Mesenchymal stem cell (in vitro differentiated cells and primary cell): ENCODE measurements at regions not wholly inside any gene's neighbourhood (a gene's known extent, or its start where the extent isn't known, plus 50 kb on each side); places are given as distances from the start of the nearest gene placed in this dataset.

ENCODE experiments used
- DNase-seq: peaks from one replicate; pipeline ENCODE4 v3.0.0-alpha.2; 2013
- H2AFZ ChIP-seq: one replicate; pipeline ENCODE4 v1.6.1; 2013; ENCODE audit warnings: low read depth, mild to moderate bottlenecking, control low read depth, inconsistent platforms, low read length, moderate library complexity
- H2AK5ac ChIP-seq: 2 replicates; pipeline ENCODE4 v1.6.1; 2013; ENCODE audit warnings: low read length, moderate library complexity, mild to moderate bottlenecking, inconsistent platforms; ENCODE audit not compliant: severe bottlenecking
- H2BK120ac ChIP-seq: one replicate; pipeline ENCODE4 v1.6.1; 2013; ENCODE audit warnings: low read depth, mild to moderate bottlenecking, inconsistent platforms, low read length, moderate library complexity
- H2BK12ac ChIP-seq, 2 experiments: one replicate each; pipeline ENCODE4 v1.6.1; 2013; ENCODE audit warnings: inconsistent platforms in 2 of 2, low read length in 2 of 2, mild to moderate bottlenecking in 2 of 2, moderate library complexity in 2 of 2, control low read depth in 1 of 2
- H2BK15ac ChIP-seq: one replicate; pipeline ENCODE4 v1.6.1; 2013; ENCODE audit warnings: mild to moderate bottlenecking, low read depth, inconsistent platforms; ENCODE audit not compliant: poor library complexity, severe bottlenecking
- H2BK5ac ChIP-seq: 2 replicates; pipeline ENCODE4 v1.6.1; 2013; ENCODE audit warnings: low read depth, mild to moderate bottlenecking, low read length, control low read depth, inconsistent platforms; ENCODE audit not compliant: poor library complexity, severe bottlenecking
- H3K14ac ChIP-seq, 2 experiments: one replicate each; pipeline ENCODE4 v1.6.1; 2013; ENCODE audit warnings: inconsistent platforms in 2 of 2, low read length in 2 of 2, control low read depth in 1 of 2, mild to moderate bottlenecking in 1 of 2, moderate library complexity in 1 of 2
- H3K18ac ChIP-seq, 2 experiments: one replicate each; pipeline ENCODE4 v1.6.1; 2013; ENCODE audit warnings: inconsistent platforms in 2 of 2, low read length in 2 of 2, control low read depth in 1 of 2, low read depth in 1 of 2, mild to moderate bottlenecking in 1 of 2
- H3K23ac ChIP-seq, 2 experiments: one replicate each; pipeline ENCODE4 v1.6.1; 2013; ENCODE audit warnings: inconsistent platforms in 2 of 2, low read length in 2 of 2, mild to moderate bottlenecking in 2 of 2, moderate library complexity in 2 of 2, control low read depth in 1 of 2
- H3K27ac ChIP-seq: 2 replicates; pipeline ENCODE4 v1.5.1; 2013; ENCODE audit warnings: mild to moderate bottlenecking, moderate library complexity, low read length, control low read depth, inconsistent platforms; ENCODE audit not compliant: poor library complexity, severe bottlenecking
- H3K27me3 ChIP-seq, 2 experiments: 2 replicates each; pipeline versions ENCODE4 v1.6.1 to v1.7.0; 2013; ENCODE audit warnings: low read length in 2 of 2, mild to moderate bottlenecking in 2 of 2, moderate library complexity in 2 of 2, control low read depth in 1 of 2, inconsistent platforms in 1 of 2; ENCODE audit not compliant: control insufficient read depth in 1 of 2, insufficient read depth in 1 of 2
- H3K36me3 ChIP-seq, 2 experiments: 2 replicates each; pipeline versions ENCODE4 v1.6.1 to v1.7.0; 2013; ENCODE audit warnings: low read length in 2 of 2, control low read depth in 1 of 2, inconsistent platforms in 1 of 2, low read depth in 1 of 2, mild to moderate bottlenecking in 1 of 2; ENCODE audit not compliant: insufficient read depth in 2 of 2, control insufficient read depth in 1 of 2
- H3K4ac ChIP-seq, 2 experiments: one replicate each; pipeline ENCODE4 v1.6.1; 2013; ENCODE audit warnings: inconsistent platforms in 2 of 2, low read length in 2 of 2, mild to moderate bottlenecking in 2 of 2, moderate library complexity in 2 of 2, control low read depth in 1 of 2, low read depth in 1 of 2
- H3K4me1 ChIP-seq: 2 replicates; pipeline ENCODE4 v1.6.1; 2013; ENCODE audit warnings: low read depth, low read length, control low read depth; ENCODE audit not compliant: control insufficient read depth, insufficient read depth
- H3K4me2 ChIP-seq: 2 replicates; pipeline ENCODE4 v1.6.1; 2013; ENCODE audit warnings: low read length, mild to moderate bottlenecking, inconsistent platforms; ENCODE audit not compliant: poor library complexity, severe bottlenecking
- H3K4me3 ChIP-seq, 2 experiments: 2 replicates each; pipeline versions ENCODE4 v1.5.1 to v1.7.0; 2013; ENCODE audit warnings: low read length in 2 of 2, mild to moderate bottlenecking in 2 of 2, control low read depth in 1 of 2, low read depth in 1 of 2; ENCODE audit not compliant: insufficient read depth in 1 of 2
- H3K79me1 ChIP-seq: replicated peaks from 2 replicates; pipeline ENCODE4 v1.6.1; 2013; ENCODE audit warnings: mild to moderate bottlenecking, control low read depth, low read length, inconsistent platforms; ENCODE audit not compliant: poor library complexity, severe bottlenecking
- H3K9ac ChIP-seq: 2 replicates; pipeline ENCODE4 v1.7.0; 2013; ENCODE audit warnings: mild to moderate bottlenecking, low read length, moderate library complexity
- H3K9me3 ChIP-seq: 2 replicates; pipeline ENCODE4 v1.7.0; 2013; ENCODE audit warnings: mild to moderate bottlenecking, low read length; ENCODE audit not compliant: control insufficient read depth
- H4K8ac ChIP-seq: one replicate; pipeline ENCODE4 v1.6.1; 2013; ENCODE audit warnings: inconsistent platforms, mild to moderate bottlenecking, low read length, moderate library complexity
- H4K91ac ChIP-seq: one replicate; pipeline ENCODE4 v1.6.1; 2013; ENCODE audit warnings: mild to moderate bottlenecking, low read length, inconsistent platforms
- WGBS: methylation state at CpG from one replicate; pipeline ENCODE4 v1.1.7; 2013; ENCODE audit warnings: mixed read lengths; 5-methylcytosine and 5-hydroxymethylcytosine counted together

DNA sequence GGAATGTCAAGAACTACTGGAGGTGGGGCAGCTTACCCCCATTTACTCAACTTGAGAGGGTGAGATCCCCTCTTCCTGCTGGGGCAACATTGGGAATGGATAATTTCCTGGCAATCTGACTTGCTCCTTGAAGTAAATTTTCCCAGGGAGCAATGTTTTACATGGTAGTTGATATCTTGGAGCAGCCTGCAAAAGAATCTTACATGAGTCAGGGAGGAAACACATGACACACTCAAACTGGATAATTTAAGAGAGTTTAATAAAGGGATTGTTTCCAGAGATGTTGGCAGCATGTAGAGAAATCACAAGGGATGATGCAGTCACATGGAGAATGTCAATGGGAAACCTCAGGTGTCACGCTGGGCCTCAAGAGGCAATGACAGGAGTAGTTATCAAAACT, 212.5 kb downstream of the GAS1 start:
- WGBS: 69% methylated on average over 1 of the region's 1 CpG
- H2AFZ ChIP-seq: no peak overlapping the region

GRCh38 chr9:86733929-86734328, 213.4 kb downstream of the GAS1 start:
- no peak overlapping the region for H2AFZ ChIP-seq
- no peak overlapping the region for H3K4ac ChIP-seq

More for the DNA sequence above, 212.5 kb downstream of the GAS1 start:
- Histone ChIP-seq H2BK15ac (no peak overlapping the region), H3K14ac (no peak overlapping the region), H3K18ac (no peak overlapping the region), H3K36me3 (no peaks in the 10 kb centered on the region), H3K4me1 (no peaks in the 10 kb centered on the region), H2AK5ac (no peak overlapping the region), H2BK5ac (no peak overlapping the region), H3K4me2 (no peak overlapping the region), H3K4ac (no peak overlapping the region), H3K9me3 (no peaks in the 10 kb centered on the region), H3K27me3 (no peaks in the 10 kb centered on the region), H3K23ac (no peak overlapping the region), H4K8ac (no peak overlapping the region), H3K79me1 (no peaks in the 10 kb centered on the region), H3K27ac (no peak overlapping the region), H4K91ac (no peak overlapping the region), H2BK120ac (no peak overlapping the region), H2BK12ac (no peak overlapping the region), H3K9ac (peak overlapping the region; percentile 58), H3K4me3 (no peak overlapping the region)
- DNase-seq: no peak

GRCh38 chr9:86732514-86733171, 214.7 kb downstream of the GAS1 start:
- H3K4me1 ChIP-seq: no peaks in the 10 kb centered on the region
- H3K18ac ChIP-seq: no peak overlapping the region
- H4K91ac ChIP-seq: no peak overlapping the region
- no peak overlapping the region for H3K4me2 ChIP-seq
- H3K79me1 ChIP-seq: no peaks in the 10 kb centered on the region
- H3K4me3 ChIP-seq: peak overlapping the region in 1 of 2 experiments; percentile 34
- no peak overlapping the region for H2BK5ac ChIP-seq
- H3K14ac ChIP-seq: no peak overlapping the region
- no peak overlapping the region for H3K23ac ChIP-seq
- no peak for DNase-seq
- no peak overlapping the region for H2AK5ac ChIP-seq
- no peak overlapping the region for H2BK120ac ChIP-seq
- no peaks in the 10 kb centered on the region for H3K27me3 ChIP-seq
- WGBS: 66% methylated on average over 6 of the region's 6 CpGs
- peak overlapping the region; percentile 87 for H3K9ac ChIP-seq
- no peak overlapping the region for H3K4ac ChIP-seq
- H2BK12ac ChIP-seq: no peak overlapping the region
- H2BK15ac ChIP-seq: no peak overlapping the region
- H3K9me3 ChIP-seq: no peaks in the 10 kb centered on the region
- no peaks in the 10 kb centered on the region for H3K36me3 ChIP-seq
- H3K27ac ChIP-seq: no peak overlapping the region
- no peak overlapping the region for H4K8ac ChIP-seq
- H2AFZ ChIP-seq: no peak overlapping the region

More at GRCh38 chr9:86733929-86734328, 213.4 kb downstream of the GAS1 start:
- no peaks in the 10 kb centered on the region for H3K79me1 ChIP-seq
- H3K27me3 ChIP-seq: no peaks in the 10 kb centered on the region
- no peak overlapping the region for H3K18ac ChIP-seq
- no peak overlapping the region for H2BK120ac ChIP-seq
- H3K36me3 ChIP-seq: no peaks in the 10 kb centered on the region
- no peak overlapping the region for H2BK12ac ChIP-seq
- H3K14ac ChIP-seq: no peak overlapping the region
- H3K4me1 ChIP-seq: no peaks in the 10 kb centered on the region
- H2BK15ac ChIP-seq: no peak overlapping the region
- no peak for DNase-seq
- H3K9me3 ChIP-seq: no peaks in the 10 kb centered on the region
- no peak overlapping the region for H2BK5ac ChIP-seq
- peak overlapping the region; percentile 58 for H3K9ac ChIP-seq
- no peak overlapping the region for H4K8ac ChIP-seq
- WGBS: 88% methylated on average over 6 of the region's 6 CpGs
- H2AK5ac ChIP-seq: no peak overlapping the region
- H3K4me2 ChIP-seq: no peak overlapping the region
- H4K91ac ChIP-seq: no peak overlapping the region
- no peak overlapping the region for H3K23ac ChIP-seq
- H3K27ac ChIP-seq: no peak overlapping the region
- no peak overlapping the region for H3K4me3 ChIP-seq

GRCh38 chr9:86731511-86732063, 215.7 kb downstream of the GAS1 start:
- no peak overlapping the region for H4K8ac ChIP-seq

More at GRCh38 chr9:86731511-86732063, 215.7 kb downstream of the GAS1 start:
- Histone ChIP-seq H3K18ac (no peak overlapping the region), H3K4me1 (no peaks in the 10 kb centered on the region), H2BK15ac (no peak overlapping the region), H3K9ac (peak overlapping the region; percentile 87), H3K23ac (no peak overlapping the region), H3K79me1 (no peaks in the 10 kb centered on the region), H2BK12ac (no peak overlapping the region), H2BK5ac (no peak overlapping the region), H4K91ac (no peak overlapping the region), H2BK120ac (no peak overlapping the region), H3K36me3 (no peaks in the 10 kb centered on the region), H3K9me3 (no peaks in the 10 kb centered on the region), H3K14ac (no peak overlapping the region), H3K4me3 (no peak overlapping the region), H2AK5ac (no peak overlapping the region), H2AFZ (no peak overlapping the region), H3K27me3 (no peaks in the 10 kb centered on the region), H3K4me2 (no peak overlapping the region), H3K27ac (no peak overlapping the region), H3K4ac (no peak overlapping the region)
- DNase-seq: no peak
- 70% methylated on average over 1 of the region's 2 CpGs for WGBS
